ENCODE measurements at regions not wholly inside any gene's neighbourhood (a gene's known extent, or its start where the extent isn't known, plus 50 kb on each side); places are given as distances from the start of the nearest gene placed in this dataset.
A peak's percentile ranks its signal among the peaks of the same experiment; 100 is the strongest.

- peak in 1 of 3 donors; percentile 51 for DNase-seq (ENCODE audit: low read depth in 2 of 3, low spot score in 2 of 3)
Measured at GRCh38 chr11:129270446-129270845, 78.3 kb upstream of the ARHGAP32 start.

- DNase-seq (ENCODE audit: low read depth in 2 of 3, low spot score in 2 of 3): no peak
Measured at GRCh38 chr11:129268371-129268770, 76.2 kb upstream of the ARHGAP32 start.

- peak in 1 of 3 donors; percentile 37 for DNase-seq (ENCODE audit: low read depth in 2 of 3, low spot score in 2 of 3)
Measured at GRCh38 chr11:129267716-129268115, 75.6 kb upstream of the ARHGAP32 start.

GRCh38 chr11:129266536-129266935, 74.4 kb upstream of the ARHGAP32 start:
- no peak for DNase-seq (ENCODE audit: low read depth in 2 of 3, low spot score in 2 of 3)

GRCh38 chr11:129265125-129265788, 73.1 kb upstream of the ARHGAP32 start:
- no peak for DNase-seq (ENCODE audit: low read depth in 2 of 3, low spot score in 2 of 3)

GRCh38 chr11:129264114-129264513, 72.0 kb upstream of the ARHGAP32 start:
- DNase-seq (ENCODE audit: low read depth in 2 of 3, low spot score in 2 of 3): no peak

GRCh38 chr11:129260750-129261149, 68.6 kb upstream of the ARHGAP32 start:
- peak in 1 of 3 donors; percentile 23 for DNase-seq (ENCODE audit: low read depth in 2 of 3, low spot score in 2 of 3)

- no peak for DNase-seq (ENCODE audit: low read depth in 2 of 3, low spot score in 2 of 3)
Measured at GRCh38 chr11:129259931-129260348, 67.8 kb upstream of the ARHGAP32 start.

- DNase-seq (ENCODE audit: low read depth in 2 of 3, low spot score in 2 of 3): no peak
Measured at GRCh38 chr11:129258205-129258604, 66.1 kb upstream of the ARHGAP32 start.

- no peak for DNase-seq (ENCODE audit: low read depth in 2 of 3, low spot score in 2 of 3)
Measured at GRCh38 chr11:129257512-129257911, 65.4 kb upstream of the ARHGAP32 start.

- DNase-seq (ENCODE audit: low read depth in 2 of 3, low spot score in 2 of 3): no peak
Measured at GRCh38 chr11:129252621-129253020, 60.5 kb upstream of the ARHGAP32 start.

- no peak for DNase-seq (ENCODE audit: low read depth in 2 of 3, low spot score in 2 of 3)
Measured at GRCh38 chr11:129251067-129251466, 58.9 kb upstream of the ARHGAP32 start.

- no peak for DNase-seq (ENCODE audit: low read depth in 2 of 3, low spot score in 2 of 3)
Measured at GRCh38 chr11:129249923-129250322, 57.8 kb upstream of the ARHGAP32 start.

GRCh38 chr11:129249351-129249750, 57.2 kb upstream of the ARHGAP32 start:
- no peak for DNase-seq (ENCODE audit: low read depth in 2 of 3, low spot score in 2 of 3)

- DNase-seq (ENCODE audit: low read depth in 2 of 3, low spot score in 2 of 3): no peak
Measured at GRCh38 chr11:129248618-129249017, 56.5 kb upstream of the ARHGAP32 start.

- DNase-seq (ENCODE audit: low read depth in 2 of 3, low spot score in 2 of 3): peak in 2 of 3 donors; percentile 18 to 21
Measured at GRCh38 chr11:129247135-129247534, 55.0 kb upstream of the ARHGAP32 start.

- DNase-seq (ENCODE audit: low read depth in 2 of 3, low spot score in 2 of 3): no peak
Measured at GRCh38 chr11:129242855-129243254, 50.7 kb upstream of the ARHGAP32 start.

Data from hematopoietic multipotent progenitor cell (in vitro differentiated cells).